GM18909 (cell line): ENCODE measurements at regions not wholly inside any gene's neighbourhood (a gene's known extent, or its start where the extent isn't known, plus 50 kb on each side); places are given as distances from the start of the nearest gene placed in this dataset.

Experiments used
- ATAC-seq: cut with Tn5 transposase; IDR thresholded peaks from one replicate; pipeline ENCODE4 v1.9.1; 2021; ENCODE audit warnings: mild to moderate bottlenecking; ENCODE audit not compliant: unreplicated experiment, poor library complexity

DNA sequence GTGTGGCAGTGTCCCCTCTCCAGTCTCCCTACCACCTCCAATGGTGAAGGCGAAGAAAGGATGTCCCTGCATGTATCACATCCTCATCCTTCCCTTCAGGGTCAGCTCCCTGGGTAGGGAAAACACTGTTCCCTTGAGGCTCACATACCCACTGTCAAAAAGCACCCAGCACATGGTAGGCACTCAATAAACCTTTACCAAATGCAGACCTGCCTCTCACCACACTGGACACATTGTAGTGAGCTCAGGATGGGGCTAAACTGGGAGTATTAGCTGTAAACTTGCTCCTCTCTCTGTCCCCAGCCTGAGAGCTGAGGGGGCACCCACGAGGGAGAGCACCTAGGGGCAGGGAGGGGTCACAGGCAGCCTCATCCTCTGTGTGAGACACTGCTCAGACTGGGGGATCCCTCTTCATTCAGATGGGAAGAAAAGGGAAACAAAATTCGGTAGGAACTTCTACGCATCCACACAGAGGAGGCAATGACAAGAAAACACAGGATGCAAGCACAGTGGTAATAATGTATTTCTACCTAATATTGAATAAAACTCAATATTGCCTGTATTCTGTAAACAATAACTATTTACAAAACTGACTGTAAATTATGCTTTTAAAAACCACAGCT, 101.6 kb upstream of the TOP3B start:
- no peak for ATAC-seq

- no peak for ATAC-seq
Measured at GRCh38 chr22:22082960-22083359, 100.4 kb upstream of the TOP3B start.

DNA sequence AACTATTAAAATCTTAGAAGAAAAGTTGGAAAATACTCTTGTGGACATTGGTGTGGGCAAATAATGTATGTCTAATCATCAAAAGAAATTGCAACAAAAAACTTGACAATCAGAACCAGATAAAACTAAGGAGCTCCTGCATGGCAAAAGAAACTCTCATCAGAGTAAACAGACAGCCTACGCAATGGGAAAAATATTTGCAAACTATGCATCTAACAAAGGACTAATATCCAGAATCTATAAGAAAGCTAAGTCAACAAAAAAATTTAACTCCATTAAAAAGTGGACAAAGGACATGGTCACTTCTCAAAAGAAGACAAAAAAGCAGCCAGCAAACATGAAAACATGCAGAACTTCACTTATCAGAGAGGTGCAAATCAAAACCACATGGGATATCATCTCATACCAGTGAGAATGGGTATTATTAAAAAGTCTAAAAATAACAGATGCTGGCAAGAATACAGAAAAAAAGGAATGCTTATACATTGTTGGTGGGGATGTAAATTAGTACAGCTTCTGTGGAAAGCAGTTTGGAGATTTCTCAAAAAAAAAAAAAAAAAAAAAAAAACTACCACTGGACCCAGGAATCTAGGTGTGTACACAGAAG, 99.7 kb upstream of the TOP3B start:
- no peak for ATAC-seq

DNA sequence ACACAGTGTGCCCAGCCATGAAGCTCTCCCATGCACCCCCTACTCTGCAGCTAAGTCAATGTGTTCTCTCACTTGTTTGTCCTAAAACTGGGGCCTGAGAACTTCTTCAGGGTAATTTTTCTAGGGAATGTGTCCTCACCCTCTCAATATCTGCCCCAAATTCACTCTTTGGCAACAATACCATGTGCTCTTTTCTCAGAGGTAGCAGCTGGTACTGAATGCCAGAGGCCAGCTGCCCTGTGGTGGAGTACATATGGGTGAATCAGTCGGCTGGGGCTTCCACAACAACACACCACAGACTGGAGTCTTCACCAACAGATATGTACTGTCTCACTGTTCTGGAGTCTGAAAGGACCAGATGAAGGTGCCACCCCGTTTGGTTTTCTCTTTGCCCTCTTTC, 97.7 kb upstream of the TOP3B start:
- no peak for ATAC-seq

GRCh38 chr22:22079404-22080148, 97.0 kb upstream of the TOP3B start:
- ATAC-seq, result no peak

GRCh38 chr22:22078329-22078728, 95.7 kb upstream of the TOP3B start:
- ATAC-seq, result no peak

DNA sequence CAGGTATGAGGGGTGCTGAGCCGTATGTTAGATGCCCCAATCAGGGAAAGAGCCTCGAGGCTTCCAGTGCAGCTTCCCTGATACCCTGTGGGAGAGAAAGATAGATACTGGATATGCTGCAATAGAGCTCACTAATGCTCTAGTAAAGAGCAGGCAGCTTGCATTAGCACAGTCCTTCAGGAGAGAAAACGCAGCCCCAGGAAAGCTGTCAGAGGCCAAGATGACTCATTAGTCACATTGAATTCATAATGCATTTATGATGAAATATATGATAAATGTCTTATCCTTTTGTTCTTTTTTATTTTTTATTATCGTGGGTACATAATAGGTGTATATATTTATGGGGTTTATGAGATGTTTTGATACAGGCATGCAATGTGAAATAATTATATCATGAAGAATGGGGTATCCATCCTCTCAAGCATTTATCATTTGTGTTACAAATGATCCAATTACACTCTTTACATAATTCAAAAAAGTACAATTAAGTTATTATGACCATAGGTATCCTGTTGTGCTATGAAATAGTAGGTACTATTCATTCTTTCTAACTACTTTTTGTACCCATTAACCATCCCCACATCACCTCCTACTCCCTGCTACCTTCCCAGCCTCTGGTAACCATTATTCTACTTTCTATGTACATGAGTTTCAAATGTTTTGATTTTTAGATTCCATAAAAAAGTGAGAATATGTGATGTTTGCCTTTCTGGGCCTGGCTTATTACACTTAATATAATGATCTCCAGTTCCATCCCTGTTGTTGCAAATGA, 94.5 kb upstream of the TOP3B start:
- ATAC-seq, result no peak

GRCh38 chr22:22076361-22076760, 93.8 kb upstream of the TOP3B start:
- no peak for ATAC-seq

- no peak for ATAC-seq
Measured at GRCh38 chr22:22075382-22076163, 93.0 kb upstream of the TOP3B start.

- ATAC-seq, result no peak
Measured at GRCh38 chr22:22074634-22075381, 92.2 kb upstream of the TOP3B start.

- ATAC-seq, result no peak
Measured at GRCh38 chr22:22073769-22074561, 91.4 kb upstream of the TOP3B start.

GRCh38 chr22:22072169-22072836, 89.7 kb upstream of the TOP3B start:
- ATAC-seq, result no peak

DNA sequence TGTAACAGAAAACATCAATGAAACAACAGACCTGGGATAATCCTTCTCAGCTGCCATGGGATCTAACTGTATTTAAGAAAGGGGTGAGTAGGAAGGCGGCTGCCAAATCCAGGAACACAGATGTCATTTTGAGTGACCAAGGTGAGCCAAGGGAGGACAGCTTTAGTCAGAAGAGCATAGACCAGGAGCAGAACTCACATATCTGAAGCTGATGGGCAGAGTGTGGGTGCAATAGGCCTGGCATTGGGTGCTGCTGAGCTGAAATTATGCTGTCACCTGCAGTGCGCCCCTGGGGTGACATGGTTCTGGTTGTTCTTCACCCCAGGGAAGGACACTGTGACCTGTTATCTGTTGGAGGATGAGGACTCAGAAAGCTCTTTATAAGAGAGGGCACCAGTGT, 88.9 kb upstream of the TOP3B start:
- ATAC-seq, result no peak

- ATAC-seq, result no peak
Measured at GRCh38 chr22:22070371-22070824, 87.8 kb upstream of the TOP3B start.

DNA sequence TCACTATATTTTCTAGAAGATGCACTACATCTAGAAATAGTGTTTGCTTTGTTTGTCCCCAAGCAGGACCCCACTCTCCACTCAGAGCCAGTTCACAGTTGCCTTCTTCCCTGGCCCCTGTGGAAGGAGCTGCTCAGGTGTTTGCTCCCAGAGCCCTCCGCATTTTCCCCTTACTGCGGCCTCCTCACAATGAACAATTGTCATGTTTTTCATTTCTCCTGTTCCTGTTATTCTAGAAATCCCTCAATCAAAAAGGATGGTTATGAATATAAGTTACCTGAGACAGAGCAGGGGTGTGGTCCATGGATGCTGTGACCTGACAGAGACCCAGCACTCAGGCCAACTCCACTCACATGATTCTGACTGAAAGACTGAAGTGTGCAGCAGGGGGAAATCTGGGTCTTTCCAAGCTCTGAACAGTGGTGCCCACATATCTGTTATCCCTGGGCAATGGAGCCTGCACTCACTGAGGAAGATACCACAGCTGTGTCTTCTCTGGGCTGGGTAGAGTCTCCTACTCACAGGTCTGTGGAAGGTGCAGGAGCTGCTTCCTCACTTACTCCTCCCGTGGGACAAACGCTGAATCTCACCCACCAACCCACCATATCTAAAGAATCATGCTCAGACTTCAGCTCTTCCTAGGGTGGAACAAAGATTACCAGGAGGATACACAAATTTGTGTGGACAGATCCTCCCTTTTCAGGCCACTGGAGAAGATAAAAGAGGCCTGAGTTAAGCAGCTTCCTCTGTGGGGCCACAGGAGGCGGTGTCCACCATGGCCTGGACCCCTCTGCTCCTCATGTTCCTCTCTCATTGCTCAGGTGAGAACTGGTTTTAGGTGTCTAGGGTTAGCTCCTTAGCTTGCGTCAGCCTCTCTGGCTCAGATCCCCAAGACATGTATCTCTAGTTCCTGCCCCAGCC, 87.1 kb upstream of the TOP3B start:
- ATAC-seq, result no peak

- no peak for ATAC-seq
Measured at GRCh38 chr22:22068657-22069056, 86.1 kb upstream of the TOP3B start.

GRCh38 chr22:22068025-22068424, 85.4 kb upstream of the TOP3B start:
- ATAC-seq, result no peak
